MM.1S (cell line): ENCODE measurements at regions not wholly inside any gene's neighbourhood (a gene's known extent, or its start where the extent isn't known, plus 50 kb on each side); places are given as distances from the start of the nearest gene placed in this dataset.

Experiments
- DNase-seq: peaks from one replicate; pipeline ENCODE4 v3.0.0-alpha.2; 2015
- H2AFZ ChIP-seq: fragments of 300-600 bp; sonication (generic); 2 replicates; pipeline ENCODE4 v1.6.0; 2016; ENCODE audit warnings: antibody characterized with exemption, low read length
- H3F3A ChIP-seq: fragments of 300-600 bp; sonication (generic); 2 replicates; pipeline ENCODE4 v1.6.1; 2016; ENCODE audit warnings: mild to moderate bottlenecking, antibody characterized with exemption, low read length, moderate library complexity, mixed read lengths; ENCODE audit not compliant: insufficient read depth
- H3K27ac ChIP-seq: fragments of 300-600 bp; sonication (generic); 2 replicates; pipeline ENCODE4 v1.5.1; 2016; ENCODE audit warnings: mild to moderate bottlenecking, low read length
- H3K27me3 ChIP-seq: fragments of 300-600 bp; sonication (generic); replicated peaks from 2 replicates; pipeline ENCODE4 v1.6.0; 2016; ENCODE audit warnings: low read length; ENCODE audit not compliant: insufficient read depth
- H3K36me3 ChIP-seq: fragments of 300-600 bp; sonication (generic); replicated peaks from 2 replicates; pipeline ENCODE4 v1.6.1; 2016; ENCODE audit warnings: mild to moderate bottlenecking, low read length, mixed read lengths; ENCODE audit not compliant: insufficient read depth
- H3K4me1 ChIP-seq: fragments of 300-600 bp; sonication (generic); 2 replicates; pipeline ENCODE4 v1.6.1; 2016; ENCODE audit warnings: low read length, mixed read lengths
- H3K4me2 ChIP-seq: fragments of 300-600 bp; sonication (generic); 2 replicates; pipeline ENCODE4 v1.6.0; 2016; ENCODE audit warnings: low read depth, low read length
- H3K4me3 ChIP-seq: fragments of 300-600 bp; sonication (generic); 2 replicates; pipeline ENCODE4 v1.5.1; 2016; ENCODE audit warnings: low read length, mixed read lengths
- H3K79me2 ChIP-seq: fragments of 300-600 bp; sonication (generic); 2 replicates; pipeline ENCODE4 v1.6.1; 2016; ENCODE audit warnings: mixed run types, low read length, mixed read lengths
- H3K9ac ChIP-seq: fragments of 300-600 bp; sonication (generic); 2 replicates; pipeline ENCODE4 v1.6.1; 2016; ENCODE audit warnings: low read length, mixed read lengths
- H3K9me2 ChIP-seq: fragments of 300-600 bp; sonication (generic); replicated peaks from 2 replicates; pipeline ENCODE4 v1.6.1; 2016; ENCODE audit warnings: mild to moderate bottlenecking, low read length, mixed read lengths; ENCODE audit not compliant: insufficient read depth
- H3K9me3 ChIP-seq: fragments of 300-600 bp; sonication (generic); replicated peaks from 2 replicates; pipeline ENCODE4 v1.6.1; 2016; ENCODE audit warnings: mild to moderate bottlenecking, low read length, mixed read lengths; ENCODE audit not compliant: insufficient read depth
- H4K20me1 ChIP-seq: fragments of 300-600 bp; sonication (generic); 2 replicates; pipeline ENCODE4 v1.6.1; 2016; ENCODE audit warnings: mild to moderate bottlenecking, low read length, moderate library complexity, mixed read lengths; ENCODE audit not compliant: insufficient read depth
- EZH2 ChIP-seq: fragments of 300-600 bp; sonication (generic); optimal IDR thresholded peaks from 2 replicates; pipeline ENCODE3; 2017; ENCODE audit warnings: low read depth, mild to moderate bottlenecking, antibody characterized with exemption, low read length, mixed read lengths
- EZH2phosphoT487 ChIP-seq: fragments of 300-600 bp; sonication (generic); IDR thresholded peaks from 2 replicates; pipeline ENCODE4 v1.6.1; 2018; ENCODE audit warnings: antibody characterized with exemption, low read length
- TF ChIP-seq, protein P1 (sequence below): fragments of 300-600 bp; sonication (generic); IDR thresholded peaks from 2 replicates; pipeline ENCODE4 v1.5.1; 2016; ENCODE audit warnings: antibody characterized with exemption, low read length, mixed read lengths

DNA sequence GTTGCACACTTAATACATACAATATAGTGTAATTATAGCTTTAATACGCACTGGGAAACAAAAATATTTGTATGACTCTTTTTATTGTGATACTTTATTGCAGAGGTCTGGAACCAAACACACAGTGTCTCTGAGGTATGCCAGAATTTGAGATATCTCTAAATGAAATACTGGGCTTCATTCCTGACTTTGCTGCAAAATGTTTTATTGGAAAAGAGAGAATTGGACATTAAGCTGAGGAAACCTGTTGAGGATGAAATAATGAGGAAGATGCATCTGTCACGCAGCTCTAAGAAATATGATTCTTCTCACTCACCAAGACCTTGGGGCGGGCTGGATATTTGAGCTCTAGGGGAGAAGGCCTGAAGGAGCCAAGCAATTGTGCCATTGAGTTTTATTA is 242.1 kb downstream of the CPE start:
- Histone ChIP-seq H3K4me2 (no peak overlapping the region), H4K20me1 (no peaks in the 10 kb centered on the region), H3K9me2 (no peaks in the 10 kb centered on the region), H3K9me3 (no peaks in the 10 kb centered on the region), H2AFZ (no peak overlapping the region), H3K79me2 (no peaks in the 10 kb centered on the region), H3F3A (no peaks in the 10 kb centered on the region), H3K27me3 (no peaks in the 10 kb centered on the region), H3K9ac (no peak overlapping the region), H3K27ac (no peak overlapping the region), H3K4me1 (no peaks in the 10 kb centered on the region), H3K4me3 (no peak overlapping the region), H3K36me3 (no peaks in the 10 kb centered on the region)
- DNase-seq, result no peak
- TF ChIP-seq, protein P1, sequence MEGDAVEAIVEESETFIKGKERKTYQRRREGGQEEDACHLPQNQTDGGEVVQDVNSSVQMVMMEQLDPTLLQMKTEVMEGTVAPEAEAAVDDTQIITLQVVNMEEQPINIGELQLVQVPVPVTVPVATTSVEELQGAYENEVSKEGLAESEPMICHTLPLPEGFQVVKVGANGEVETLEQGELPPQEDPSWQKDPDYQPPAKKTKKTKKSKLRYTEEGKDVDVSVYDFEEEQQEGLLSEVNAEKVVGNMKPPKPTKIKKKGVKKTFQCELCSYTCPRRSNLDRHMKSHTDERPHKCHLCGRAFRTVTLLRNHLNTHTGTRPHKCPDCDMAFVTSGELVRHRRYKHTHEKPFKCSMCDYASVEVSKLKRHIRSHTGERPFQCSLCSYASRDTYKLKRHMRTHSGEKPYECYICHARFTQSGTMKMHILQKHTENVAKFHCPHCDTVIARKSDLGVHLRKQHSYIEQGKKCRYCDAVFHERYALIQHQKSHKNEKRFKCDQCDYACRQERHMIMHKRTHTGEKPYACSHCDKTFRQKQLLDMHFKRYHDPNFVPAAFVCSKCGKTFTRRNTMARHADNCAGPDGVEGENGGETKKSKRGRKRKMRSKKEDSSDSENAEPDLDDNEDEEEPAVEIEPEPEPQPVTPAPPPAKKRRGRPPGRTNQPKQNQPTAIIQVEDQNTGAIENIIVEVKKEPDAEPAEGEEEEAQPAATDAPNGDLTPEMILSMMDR, result no peak
- TF ChIP-seq EZH2 (no peak), EZH2phosphoT487 (no peak)

DNA sequence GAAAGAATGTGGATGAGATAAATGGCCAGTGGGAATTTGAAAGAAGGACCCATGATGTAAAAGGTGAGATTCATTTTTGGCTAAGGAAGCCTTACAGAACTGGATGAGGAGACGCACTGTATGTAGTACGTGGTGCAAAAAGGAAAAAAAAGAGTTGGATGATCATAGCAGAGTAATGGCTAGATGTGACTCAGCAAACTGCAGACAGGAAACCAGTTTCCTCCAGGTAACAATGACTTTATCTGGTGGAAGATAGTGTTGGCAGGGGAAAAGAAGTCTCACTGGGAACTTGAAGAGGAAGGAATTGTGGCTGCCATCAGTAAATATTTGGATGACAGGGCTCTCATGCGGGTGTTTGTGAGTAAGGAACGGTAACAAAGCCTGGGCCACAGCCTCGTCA is 243.2 kb downstream of the CPE start:
- H3K4me2 ChIP-seq, result no peak overlapping the region
- no peak overlapping the region for H2AFZ ChIP-seq
- TF ChIP-seq EZH2phosphoT487 (no peak), EZH2 (no peak)
- TF ChIP-seq, protein P1, result no peak
- no peak overlapping the region for H3K4me3 ChIP-seq
- H3K9me2 ChIP-seq, result no peaks in the 10 kb centered on the region
- no peak overlapping the region for H3K9ac ChIP-seq
- no peaks in the 10 kb centered on the region for H3K79me2 ChIP-seq
- DNase-seq, result no peak
- no peaks in the 10 kb centered on the region for H3F3A ChIP-seq
- no peaks in the 10 kb centered on the region for H3K4me1 ChIP-seq
- no peak overlapping the region for H3K27ac ChIP-seq
- no peaks in the 10 kb centered on the region for H3K27me3 ChIP-seq
- H3K36me3 ChIP-seq, result no peaks in the 10 kb centered on the region
- no peaks in the 10 kb centered on the region for H4K20me1 ChIP-seq
- H3K9me3 ChIP-seq, result no peaks in the 10 kb centered on the region

DNA sequence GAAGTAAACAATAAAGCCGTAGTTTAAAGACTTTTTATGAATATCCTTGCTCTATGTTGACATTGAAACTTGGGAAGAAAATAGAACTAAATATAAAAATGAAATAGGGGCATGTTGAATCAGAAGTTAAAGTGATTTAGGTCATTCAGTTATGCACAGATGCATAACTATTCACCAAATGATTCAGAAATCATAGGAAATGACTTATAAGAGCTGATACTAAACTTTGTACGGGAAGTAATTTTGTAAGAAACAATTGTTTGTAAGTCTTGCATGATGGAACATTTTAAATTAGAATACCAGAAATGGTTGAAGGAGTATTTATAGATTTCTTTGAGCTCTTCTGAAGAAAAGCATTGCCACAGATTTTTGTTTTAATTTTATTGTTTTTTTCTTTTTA is 246.5 kb downstream of the CPE start:
- no peak overlapping the region for H3K9ac ChIP-seq
- no peak overlapping the region for H3K27ac ChIP-seq
- no peaks in the 10 kb centered on the region for H3K9me3 ChIP-seq
- H3K4me2 ChIP-seq, result no peak overlapping the region
- H2AFZ ChIP-seq, result no peak overlapping the region
- H3K4me3 ChIP-seq, result no peak overlapping the region
- no peaks in the 10 kb centered on the region for H3K79me2 ChIP-seq
- H3F3A ChIP-seq, result no peaks in the 10 kb centered on the region
- H3K36me3 ChIP-seq, result no peaks in the 10 kb centered on the region
- TF ChIP-seq EZH2phosphoT487 (no peak), EZH2 (no peak)
- TF ChIP-seq, protein P1, result no peak
- DNase-seq, result no peak
- no peaks in the 10 kb centered on the region for H4K20me1 ChIP-seq
- no peaks in the 10 kb centered on the region for H3K4me1 ChIP-seq
- no peaks in the 10 kb centered on the region for H3K9me2 ChIP-seq
- no peaks in the 10 kb centered on the region for H3K27me3 ChIP-seq
